OCI-LY7 (cell line): ENCODE measurements at regions not wholly inside any gene's neighbourhood (a gene's known extent, or its start where the extent isn't known, plus 50 kb on each side); places are given as distances from the start of the nearest gene placed in this dataset.

ENCODE experiments used
- EZH2phosphoT487 ChIP-seq: fragments of 200-600 bp; sonication (generic); IDR thresholded peaks from 2 replicates; pipeline ENCODE4 v1.6.1; 2018; ENCODE audit warnings: low read depth, borderline replicate concordance, mild to moderate bottlenecking, mixed run types, antibody characterized with exemption, low read length, moderate library complexity, mixed read lengths
- TF ChIP-seq, protein P1 (sequence below): fragments of 200-600 bp; sonication (generic); conservative IDR thresholded peaks from 2 replicates; pipeline ENCODE4 v1.5.1; 2014; ENCODE audit warnings: mild to moderate bottlenecking, antibody characterized with exemption, low read length, moderate library complexity, mixed read lengths

DNA sequence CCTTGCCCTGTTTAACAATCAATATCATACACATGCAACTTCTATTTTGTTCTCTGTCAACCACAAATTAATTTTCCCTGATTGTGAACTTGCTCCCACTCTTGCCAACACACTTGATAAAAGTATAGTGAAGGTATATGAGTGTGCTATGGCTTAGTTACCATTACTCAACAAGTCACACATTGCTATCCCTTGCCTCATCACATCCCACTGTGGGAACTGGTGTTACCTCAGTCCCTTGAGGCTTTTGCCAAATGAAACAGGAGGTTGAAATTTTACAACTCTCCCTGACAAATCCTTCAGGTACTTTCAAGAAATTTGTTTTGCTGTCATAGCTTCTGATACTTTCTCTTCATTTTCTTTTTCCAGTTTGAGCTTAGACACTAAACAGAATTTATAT, 472.5 kb upstream of the SEMA3D start:
- TF ChIP-seq, protein P1, sequence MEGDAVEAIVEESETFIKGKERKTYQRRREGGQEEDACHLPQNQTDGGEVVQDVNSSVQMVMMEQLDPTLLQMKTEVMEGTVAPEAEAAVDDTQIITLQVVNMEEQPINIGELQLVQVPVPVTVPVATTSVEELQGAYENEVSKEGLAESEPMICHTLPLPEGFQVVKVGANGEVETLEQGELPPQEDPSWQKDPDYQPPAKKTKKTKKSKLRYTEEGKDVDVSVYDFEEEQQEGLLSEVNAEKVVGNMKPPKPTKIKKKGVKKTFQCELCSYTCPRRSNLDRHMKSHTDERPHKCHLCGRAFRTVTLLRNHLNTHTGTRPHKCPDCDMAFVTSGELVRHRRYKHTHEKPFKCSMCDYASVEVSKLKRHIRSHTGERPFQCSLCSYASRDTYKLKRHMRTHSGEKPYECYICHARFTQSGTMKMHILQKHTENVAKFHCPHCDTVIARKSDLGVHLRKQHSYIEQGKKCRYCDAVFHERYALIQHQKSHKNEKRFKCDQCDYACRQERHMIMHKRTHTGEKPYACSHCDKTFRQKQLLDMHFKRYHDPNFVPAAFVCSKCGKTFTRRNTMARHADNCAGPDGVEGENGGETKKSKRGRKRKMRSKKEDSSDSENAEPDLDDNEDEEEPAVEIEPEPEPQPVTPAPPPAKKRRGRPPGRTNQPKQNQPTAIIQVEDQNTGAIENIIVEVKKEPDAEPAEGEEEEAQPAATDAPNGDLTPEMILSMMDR: no peak
- no peak for TF ChIP-seq EZH2phosphoT487
